CD4-positive, alpha-beta T cell (primary cell): ENCODE measurements at regions not wholly inside any gene's neighbourhood (a gene's known extent, or its start where the extent isn't known, plus 50 kb on each side); places are given as distances from the start of the nearest gene placed in this dataset.

Experiments used
- ATAC-seq: fragments of 200-7000 bp; cut with Tn5 transposase; one replicate; pipeline ENCODE4 v1.10.0; 2022; ENCODE audit warnings: mild to moderate bottlenecking; ENCODE audit not compliant: poor library complexity
- CTCF ChIA-PET: fragments of 350-600 bp; sonication (Branson Sonifier 250); formaldehyde crosslinking; loops from one replicate; lab custom pipeline; 2021; ENCODE audit warnings: antibody characterized with exemption, inconsistent platforms; lab: Charles Lee
- POLR2A ChIA-PET: fragments of 350-600 bp; sonication (Branson Sonifier 250); formaldehyde crosslinking; loops from one replicate; lab custom pipeline; 2021; ENCODE audit warnings: antibody characterized with exemption, inconsistent platforms; lab: Charles Lee
- DNase-seq, 14 experiments: peaks; one replicate each; pipeline ENCODE4 v3.0.0-alpha.2; 2013 to 2020; ENCODE audit warnings: mixed read lengths in 2 of 14
- H3K27ac ChIP-seq, 2 donors: one replicate each; pipeline versions ENCODE4 v1.5.1 to v1.7.0; 2013; ENCODE audit warnings: low read length in 2 of 2, low read depth in 1 of 2, mild to moderate bottlenecking in 1 of 2
- H3K27me3 ChIP-seq, 2 experiments: 1 replicate in 1 of 2; 2 replicates in 1 of 2; pipeline versions ENCODE4 v1.6.1 to v1.7.0; 2013; ENCODE audit warnings: low read length in 2 of 2, control low read depth in 1 of 2, mild to moderate bottlenecking in 1 of 2, moderate library complexity in 1 of 2; ENCODE audit not compliant: insufficient read depth in 2 of 2, control insufficient read depth in 1 of 2
- H3K36me3 ChIP-seq: one replicate; pipeline ENCODE4 v1.6.1; 2013; ENCODE audit warnings: low read length, control low read depth; ENCODE audit not compliant: insufficient read depth
- H3K4me1 ChIP-seq: one replicate; pipeline ENCODE4 v1.6.1; 2013; ENCODE audit warnings: low read length, control low read depth; ENCODE audit not compliant: insufficient read depth
- H3K4me3 ChIP-seq: one replicate; pipeline ENCODE4 v1.5.1; 2013; ENCODE audit warnings: mild to moderate bottlenecking, low read length, moderate library complexity
- H3K9me3 ChIP-seq, 2 experiments: 1 replicate in 1 of 2; 2 replicates in 1 of 2; pipeline versions ENCODE4 v1.6.1 to v1.7.0; 2013; ENCODE audit warnings: low read length in 2 of 2, mild to moderate bottlenecking in 2 of 2, control low read depth in 1 of 2, moderate library complexity in 1 of 2; ENCODE audit not compliant: control insufficient read depth in 1 of 2, insufficient read depth in 1 of 2
- H3K27ac Mint-ChIP-seq: one replicate; pipeline ENCODE4 v1.8.0; 2020; ENCODE audit warnings: mixed read lengths
- H3K27me3 Mint-ChIP-seq: one replicate; pipeline ENCODE4 v1.8.0; 2021; ENCODE audit warnings: mixed read lengths
- H3K36me3 Mint-ChIP-seq: one replicate; pipeline ENCODE4 v1.8.0; 2021; ENCODE audit warnings: low read depth, mixed read lengths
- H3K4me1 Mint-ChIP-seq: one replicate; pipeline ENCODE4 v1.8.0; 2021; ENCODE audit warnings: low read depth, mixed read lengths
- H3K4me3 Mint-ChIP-seq: one replicate; pipeline ENCODE4 v1.8.0; 2020; ENCODE audit warnings: mild to moderate bottlenecking, mixed read lengths
- H3K9me3 Mint-ChIP-seq: one replicate; pipeline ENCODE4 v1.8.0; 2020; ENCODE audit warnings: mixed read lengths
- intact Hi-C, 2 experiments: fragments of 100-400 bp; cut with DNase I in 1 of 2; cut with micrococcal nuclease in 1 of 2; formaldehyde crosslinking; loops; one replicate each; pipeline versions ENCODE4 v1.15.1 to v1.9.0; 2023 to 2025; cut with DNase I, micrococcal nuclease
- TF ChIP-seq, protein P1 (sequence below): fragments of 200-600 bp; IDR thresholded peaks from one replicate; pipeline ENCODE4 v1.8.0; 2022; ENCODE audit warnings: antibody characterized with exemption, mild to moderate bottlenecking

DNA sequence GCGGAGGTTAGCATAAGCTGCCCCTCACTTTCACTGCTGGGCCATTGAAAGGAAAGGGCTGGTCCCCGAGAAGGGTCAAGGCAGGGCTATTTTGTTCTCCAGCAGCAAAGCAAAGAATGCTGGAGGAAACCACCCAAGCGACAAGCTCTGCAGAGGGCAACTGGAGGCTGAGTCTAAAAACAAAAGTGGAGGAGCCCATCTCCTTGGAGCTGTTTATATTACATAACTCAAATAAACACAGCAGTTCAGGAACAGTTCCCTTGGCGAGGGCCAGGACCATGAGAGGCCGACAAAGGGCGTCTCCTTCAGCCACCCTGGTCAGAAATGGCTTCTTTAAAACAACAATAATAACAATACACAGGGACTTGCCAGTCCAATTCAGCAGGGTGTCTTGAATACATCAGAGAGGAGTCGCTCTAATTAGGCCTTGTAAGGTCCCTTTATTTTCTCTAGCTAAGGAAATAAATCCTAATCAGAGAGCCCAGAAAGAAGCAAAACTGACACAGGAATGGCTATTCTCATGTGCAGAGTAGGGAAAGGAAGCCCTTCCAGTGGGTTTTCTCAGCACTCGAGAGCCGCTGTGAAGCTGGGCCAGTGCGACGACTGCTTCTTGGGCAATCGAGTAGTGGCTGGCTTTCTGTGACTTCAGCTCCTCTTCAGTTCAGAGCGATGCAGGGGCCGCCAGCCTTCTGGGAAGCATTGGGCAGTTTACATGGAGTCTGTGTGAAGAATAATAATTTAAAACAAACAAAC lies 57.0 kb upstream of the TARBP1 start:
- Mint-ChIP-seq H3K4me1 (no peaks in the 10 kb centered on the region), H3K27me3 (no peaks in the 10 kb centered on the region), H3K9me3 (no peaks in the 10 kb centered on the region), H3K36me3 (no peaks in the 10 kb centered on the region), H3K4me3 (no peak overlapping the region), H3K27ac (no peak overlapping the region)
- POLR2A ChIA-PET = no interaction called here
- no peaks in the 10 kb centered on the region for H3K27me3 ChIP-seq
- CTCF ChIA-PET = no interaction called here
- ATAC-seq (no peak), DNase-seq (no peak)
- intact Hi-C loops = no loop called here
- H3K36me3 ChIP-seq = no peaks in the 10 kb centered on the region
- H3K4me3 ChIP-seq = no peak overlapping the region
- no peaks in the 10 kb centered on the region for H3K9me3 ChIP-seq
- no peaks in the 10 kb centered on the region for H3K4me1 ChIP-seq
- no peak overlapping the region for H3K27ac ChIP-seq
- TF ChIP-seq, protein P1, sequence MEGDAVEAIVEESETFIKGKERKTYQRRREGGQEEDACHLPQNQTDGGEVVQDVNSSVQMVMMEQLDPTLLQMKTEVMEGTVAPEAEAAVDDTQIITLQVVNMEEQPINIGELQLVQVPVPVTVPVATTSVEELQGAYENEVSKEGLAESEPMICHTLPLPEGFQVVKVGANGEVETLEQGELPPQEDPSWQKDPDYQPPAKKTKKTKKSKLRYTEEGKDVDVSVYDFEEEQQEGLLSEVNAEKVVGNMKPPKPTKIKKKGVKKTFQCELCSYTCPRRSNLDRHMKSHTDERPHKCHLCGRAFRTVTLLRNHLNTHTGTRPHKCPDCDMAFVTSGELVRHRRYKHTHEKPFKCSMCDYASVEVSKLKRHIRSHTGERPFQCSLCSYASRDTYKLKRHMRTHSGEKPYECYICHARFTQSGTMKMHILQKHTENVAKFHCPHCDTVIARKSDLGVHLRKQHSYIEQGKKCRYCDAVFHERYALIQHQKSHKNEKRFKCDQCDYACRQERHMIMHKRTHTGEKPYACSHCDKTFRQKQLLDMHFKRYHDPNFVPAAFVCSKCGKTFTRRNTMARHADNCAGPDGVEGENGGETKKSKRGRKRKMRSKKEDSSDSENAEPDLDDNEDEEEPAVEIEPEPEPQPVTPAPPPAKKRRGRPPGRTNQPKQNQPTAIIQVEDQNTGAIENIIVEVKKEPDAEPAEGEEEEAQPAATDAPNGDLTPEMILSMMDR = no peak

DNA sequence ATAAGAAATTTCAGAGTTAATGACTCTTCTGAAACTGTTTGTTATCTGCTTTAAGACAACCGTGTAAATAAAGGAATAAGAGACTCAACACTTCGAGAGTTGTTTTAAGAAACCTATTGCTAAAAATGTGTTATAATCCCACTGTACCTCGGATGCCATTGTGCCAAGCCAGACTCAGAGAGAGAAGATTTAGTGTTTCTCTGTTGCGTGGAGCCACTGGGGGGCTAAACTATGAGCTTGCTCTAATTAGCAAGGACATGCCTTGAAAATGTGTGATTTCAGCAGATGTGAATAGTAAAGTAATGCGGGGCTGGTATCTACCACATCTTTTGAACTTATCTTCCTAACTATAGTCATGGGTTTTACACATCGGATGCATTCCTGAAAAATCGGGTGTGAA lies 56.2 kb upstream of the TARBP1 start:
- Mint-ChIP-seq H3K4me1 (no peaks in the 10 kb centered on the region), H3K27ac (no peak overlapping the region), H3K36me3 (no peaks in the 10 kb centered on the region), H3K4me3 (no peak overlapping the region), H3K9me3 (no peaks in the 10 kb centered on the region), H3K27me3 (no peaks in the 10 kb centered on the region)
- intact Hi-C loops = no loop called here
- H3K27me3 ChIP-seq = no peaks in the 10 kb centered on the region
- ATAC-seq (no peak), DNase-seq (no peak)
- TF ChIP-seq, protein P1 = no peak
- no peaks in the 10 kb centered on the region for H3K9me3 ChIP-seq
- no peak overlapping the region for H3K27ac ChIP-seq
- CTCF ChIA-PET = no interaction called here
- no peaks in the 10 kb centered on the region for H3K36me3 ChIP-seq
- H3K4me3 ChIP-seq = no peak overlapping the region
- POLR2A ChIA-PET = no interaction called here
- H3K4me1 ChIP-seq = no peaks in the 10 kb centered on the region

DNA sequence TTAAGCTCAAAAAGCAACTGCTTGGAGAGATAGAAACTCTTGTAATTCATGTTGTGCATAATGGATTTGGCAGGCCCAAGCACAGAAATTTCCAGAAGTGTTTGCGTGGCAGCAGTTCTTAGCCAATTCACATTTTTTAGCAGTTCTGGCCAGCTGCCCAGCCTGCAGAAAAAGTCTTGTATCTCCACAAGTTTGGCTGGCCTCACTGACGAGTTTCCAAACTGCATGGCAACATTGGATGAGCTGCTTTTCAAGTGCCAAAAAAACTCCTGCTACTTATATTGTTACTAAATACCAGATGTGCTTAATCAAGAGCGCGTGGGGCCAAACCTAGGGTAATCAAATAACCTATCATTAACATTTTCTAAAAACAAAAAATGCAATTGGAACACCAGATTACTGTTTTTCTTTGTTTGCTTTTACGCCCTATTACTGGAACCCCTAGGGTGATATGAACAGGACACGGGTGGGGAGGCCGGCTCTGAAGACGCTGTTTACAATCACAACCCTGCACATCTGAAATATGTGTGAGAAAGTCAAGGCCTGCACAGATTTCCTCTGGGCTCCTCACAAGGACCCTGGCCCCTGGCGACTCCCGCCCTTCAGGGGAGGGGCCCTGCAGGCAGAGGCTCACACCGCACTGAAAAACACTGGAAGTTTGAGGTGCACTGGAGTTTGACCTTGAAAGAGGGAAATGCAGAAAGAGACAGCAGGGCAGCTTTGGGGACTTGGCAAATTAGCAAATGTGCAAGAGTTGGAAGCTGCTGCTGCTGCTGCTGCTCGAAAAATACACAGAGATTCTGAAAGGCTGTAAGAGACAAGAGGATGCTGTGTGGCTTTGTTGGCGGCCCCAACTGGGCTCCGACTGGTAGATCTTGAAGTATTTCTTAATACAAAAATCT lies 55.2 kb upstream of the TARBP1 start:
- no peaks in the 10 kb centered on the region for H3K9me3 Mint-ChIP-seq
- peaks cover 0 to 2% of the 10 kb centered on the region in 2 experiments for H3K27me3 ChIP-seq
- no peaks in the 10 kb centered on the region for H3K9me3 ChIP-seq
- H3K27ac ChIP-seq = no peak overlapping the region
- no peaks in the 10 kb centered on the region for H3K27me3 Mint-ChIP-seq
- no peak overlapping the region for H3K4me3 Mint-ChIP-seq
- H3K27ac Mint-ChIP-seq = no peak overlapping the region
- ChIA-PET POLR2A (no interaction called here), CTCF (no interaction called here)
- no peaks in the 10 kb centered on the region for H3K36me3 Mint-ChIP-seq
- intact Hi-C loops = no loop called here
- DNase-seq (no peak), ATAC-seq (no peak)
- H3K36me3 ChIP-seq = no peaks in the 10 kb centered on the region
- no peaks in the 10 kb centered on the region for H3K4me1 ChIP-seq
- H3K4me3 ChIP-seq = no peak overlapping the region
- H3K4me1 Mint-ChIP-seq = no peaks in the 10 kb centered on the region
- TF ChIP-seq, protein P1 = no peak
